ENCODE measurements at regions not wholly inside any gene's neighbourhood (a gene's known extent, or its start where the extent isn't known, plus 50 kb on each side); places are given as distances from the start of the nearest gene placed in this dataset.
A peak's percentile ranks its signal among the peaks of the same experiment; 100 is the strongest.

DNA sequence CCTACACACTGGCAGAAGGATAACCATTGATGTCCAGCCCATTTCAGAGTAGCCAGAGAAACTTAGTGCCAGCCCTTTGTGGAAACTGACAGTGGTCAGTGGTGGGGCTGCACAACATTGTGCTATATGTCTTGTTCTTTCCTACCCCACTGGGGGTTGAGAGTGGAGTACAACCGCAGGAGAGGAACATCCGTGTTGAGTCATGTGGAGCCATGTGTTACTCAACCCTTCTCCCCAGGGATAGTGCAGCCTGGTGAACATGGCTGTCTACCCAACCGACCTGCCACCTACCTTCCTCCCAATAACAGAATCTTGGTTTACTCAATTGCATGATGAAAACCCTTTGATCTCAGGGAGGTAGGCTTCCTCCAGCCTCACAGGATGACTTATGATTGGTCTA is 65.3 kb upstream of the MAPK4 start:
- H2AFZ ChIP-seq (ENCODE audit: low read length), result no peak overlapping the region
- no peak for DNase-seq (ENCODE audit: low read depth in 2 of 2)
- no peaks in the 10 kb centered on the region for H3K79me2 ChIP-seq (ENCODE audit: control insufficient read depth, insufficient read depth, low read length)
- no peak overlapping the region for H3K4me3 ChIP-seq (replicated peaks in 1 of 4; ENCODE audit: control extremely low read depth in 1 of 4, insufficient read depth in 1 of 4, low read depth in 3 of 4, low read length in 4 of 4)
- no peak overlapping the region for H3K4me2 ChIP-seq (ENCODE audit: extremely low read depth, insufficient read depth, low read length)
- TF ChIP-seq CTCF (conservative IDR thresholded peaks at IDR 0.05 in 1 of 2, IDR thresholded peaks at IDR 0.05 in 1 of 2; ENCODE audit: low read depth in 1 of 2, low read length in 2 of 2) (no peak), EZH2 (IDR thresholded peaks at IDR 0.05; ENCODE audit: low read length, missing control alignments) (no peak)
- no peaks in the 10 kb centered on the region for H3K9me3 ChIP-seq (ENCODE audit: control insufficient read depth, insufficient read depth, low read depth, low read length)
- H3K36me3 ChIP-seq (ENCODE audit: control insufficient read depth, insufficient read depth, low read length), result no peaks in the 10 kb centered on the region
- H3K27me3 ChIP-seq (ENCODE audit: control insufficient read depth, insufficient read depth, low read length), result no peaks in the 10 kb centered on the region
- H3K27ac ChIP-seq (ENCODE audit: insufficient read depth, low read length), result no peak overlapping the region
- no peaks in the 10 kb centered on the region for H3K4me1 ChIP-seq (ENCODE audit: control insufficient read depth, extremely low read depth, insufficient read depth, low read length)
- no peak overlapping the region for H3K9ac ChIP-seq (ENCODE audit: insufficient read depth, low read length)
- no peaks in the 10 kb centered on the region for H4K20me1 ChIP-seq (ENCODE audit: control insufficient read depth, extremely low read depth, insufficient read depth, low read length)

DNA sequence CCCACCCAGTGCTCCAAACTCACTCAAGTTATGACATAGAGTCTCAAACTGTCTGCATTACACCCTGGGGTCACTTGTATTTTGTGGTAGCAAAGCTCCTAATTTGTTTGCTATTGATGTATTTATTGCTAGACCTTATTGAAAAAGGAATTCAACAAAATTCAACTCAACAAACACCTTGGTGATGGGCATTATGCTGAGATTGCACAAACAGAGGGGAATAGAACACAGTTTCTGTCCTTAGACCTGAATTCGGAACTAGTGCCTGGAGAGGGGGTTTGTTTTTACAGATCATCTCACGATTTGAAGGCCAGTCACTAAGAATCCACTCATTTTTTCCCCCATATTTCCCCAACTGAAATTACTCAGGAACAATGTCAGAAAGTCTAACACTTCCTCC is 53.5 kb upstream of the MAPK4 start:
- no peak for DNase-seq (ENCODE audit: low read depth in 2 of 2)
- Histone ChIP-seq H3K4me1 (ENCODE audit: control insufficient read depth, extremely low read depth, insufficient read depth, low read length) (no peaks in the 10 kb centered on the region), H3K4me3 (replicated peaks in 1 of 4; ENCODE audit: control extremely low read depth in 1 of 4, insufficient read depth in 1 of 4, low read depth in 3 of 4, low read length in 4 of 4) (no peak overlapping the region), H3K36me3 (ENCODE audit: control insufficient read depth, insufficient read depth, low read length) (no peaks in the 10 kb centered on the region), H3K4me2 (ENCODE audit: extremely low read depth, insufficient read depth, low read length) (no peak overlapping the region), H3K79me2 (ENCODE audit: control insufficient read depth, insufficient read depth, low read length) (no peaks in the 10 kb centered on the region), H3K9me3 (ENCODE audit: control insufficient read depth, insufficient read depth, low read depth, low read length) (no peaks in the 10 kb centered on the region), H4K20me1 (ENCODE audit: control insufficient read depth, extremely low read depth, insufficient read depth, low read length) (no peaks in the 10 kb centered on the region), H2AFZ (ENCODE audit: low read length) (no peak overlapping the region), H3K27ac (ENCODE audit: insufficient read depth, low read length) (no peak overlapping the region), H3K27me3 (ENCODE audit: control insufficient read depth, insufficient read depth, low read length) (no peaks in the 10 kb centered on the region), H3K9ac (ENCODE audit: insufficient read depth, low read length) (no peak overlapping the region)
- TF ChIP-seq EZH2 (IDR thresholded peaks at IDR 0.05; ENCODE audit: low read length, missing control alignments), result no peak

DNA sequence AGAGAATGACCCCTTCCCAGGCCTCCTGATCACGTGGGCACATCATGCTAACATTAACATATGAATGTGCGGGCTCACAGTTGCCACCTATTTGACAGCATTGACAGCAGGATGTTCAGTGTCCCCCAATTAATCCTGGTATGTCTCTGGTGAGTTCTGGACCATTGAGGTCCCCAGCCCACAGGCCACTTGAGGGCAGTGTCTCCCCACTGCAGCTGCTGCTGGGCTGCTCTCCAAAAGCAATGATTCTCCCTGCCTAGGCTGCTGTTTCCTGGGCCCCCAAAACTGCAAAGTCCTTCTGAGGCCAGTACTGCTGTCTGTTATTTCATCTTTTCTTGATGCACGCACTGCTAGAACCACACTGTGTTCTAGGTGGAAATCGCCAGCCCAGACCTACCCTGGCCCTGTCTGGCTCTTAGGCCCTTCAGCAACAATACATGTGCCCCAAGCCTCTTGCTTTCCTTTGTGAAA is 52.7 kb upstream of the MAPK4 start:
- Histone ChIP-seq H3K9me3 (ENCODE audit: control insufficient read depth, insufficient read depth, low read depth, low read length) (no peaks in the 10 kb centered on the region), H3K9ac (ENCODE audit: insufficient read depth, low read length) (no peak overlapping the region), H2AFZ (ENCODE audit: low read length) (no peak overlapping the region), H3K4me3 (replicated peaks in 1 of 4; ENCODE audit: control extremely low read depth in 1 of 4, insufficient read depth in 1 of 4, low read depth in 3 of 4, low read length in 4 of 4) (no peak overlapping the region), H3K36me3 (ENCODE audit: control insufficient read depth, insufficient read depth, low read length) (no peaks in the 10 kb centered on the region), H3K4me1 (ENCODE audit: control insufficient read depth, extremely low read depth, insufficient read depth, low read length) (no peaks in the 10 kb centered on the region), H3K27me3 (ENCODE audit: control insufficient read depth, insufficient read depth, low read length) (no peaks in the 10 kb centered on the region), H3K27ac (ENCODE audit: insufficient read depth, low read length) (no peak overlapping the region), H3K79me2 (ENCODE audit: control insufficient read depth, insufficient read depth, low read length) (no peaks in the 10 kb centered on the region), H4K20me1 (ENCODE audit: control insufficient read depth, extremely low read depth, insufficient read depth, low read length) (no peaks in the 10 kb centered on the region), H3K4me2 (ENCODE audit: extremely low read depth, insufficient read depth, low read length) (no peak overlapping the region)
- TF ChIP-seq EZH2 (IDR thresholded peaks at IDR 0.05; ENCODE audit: low read length, missing control alignments), result no peak
- TF ChIP-seq CTCF (conservative IDR thresholded peaks at IDR 0.05 in 1 of 2, IDR thresholded peaks at IDR 0.05 in 1 of 2; ENCODE audit: low read depth in 1 of 2, low read length in 2 of 2), result peak; percentile 24 to 39
- DNase-seq (ENCODE audit: low read depth in 2 of 2), result peak; percentile 1 to 2

Data from fibroblast of lung (primary cell).